H9 (cell line): ENCODE measurements at regions not wholly inside any gene's neighbourhood (a gene's known extent, or its start where the extent isn't known, plus 50 kb on each side); places are given as distances from the start of the nearest gene placed in this dataset.

Experiments used
- DNase-seq: peaks from one replicate; pipeline ENCODE4 v3.0.0-alpha.2; 2017
- H2AFZ ChIP-seq: one replicate; pipeline ENCODE4 v1.6.1; 2013; ENCODE audit warnings: mild to moderate bottlenecking, low read length, control low read depth, moderate library complexity
- H2AK5ac ChIP-seq: 2 replicates; pipeline ENCODE4 v1.6.1; 2013; ENCODE audit warnings: low read length, control low read depth, mixed read lengths; ENCODE audit not compliant: insufficient read length
- H2BK120ac ChIP-seq: one replicate; pipeline ENCODE4 v1.6.1; 2013; ENCODE audit warnings: low read depth, mild to moderate bottlenecking, low read length, control low read depth, inconsistent platforms; ENCODE audit not compliant: poor library complexity, severe bottlenecking
- H2BK12ac ChIP-seq: 2 replicates; pipeline ENCODE4 v1.6.1; 2013; ENCODE audit warnings: low read length, control low read depth, mixed read lengths, low read depth; ENCODE audit not compliant: insufficient read length
- H2BK15ac ChIP-seq: 2 replicates; pipeline ENCODE4 v1.6.1; 2013; ENCODE audit warnings: low read depth, low read length, control low read depth
- H2BK20ac ChIP-seq: one replicate; pipeline ENCODE4 v1.6.1; 2013; ENCODE audit warnings: low read depth, mild to moderate bottlenecking, low read length, control low read depth, inconsistent platforms; ENCODE audit not compliant: poor library complexity, severe bottlenecking
- H2BK5ac ChIP-seq: 2 replicates; pipeline ENCODE4 v1.6.1; 2013; ENCODE audit warnings: low read length, control low read depth, mixed read lengths; ENCODE audit not compliant: insufficient read length
- H3K14ac ChIP-seq: 2 replicates; pipeline ENCODE4 v1.6.1; 2013; ENCODE audit warnings: low read length, control low read depth; ENCODE audit not compliant: insufficient read depth
- H3K18ac ChIP-seq: 2 replicates; pipeline ENCODE4 v1.6.1; 2013; ENCODE audit warnings: low read depth, mild to moderate bottlenecking, mixed read lengths, low read length, control low read depth; ENCODE audit not compliant: insufficient read length
- H3K23ac ChIP-seq: 2 replicates; pipeline ENCODE4 v1.6.1; 2013; ENCODE audit warnings: low read length, control low read depth, mixed read lengths, low read depth; ENCODE audit not compliant: insufficient read length
- H3K23me2 ChIP-seq: 2 replicates; pipeline ENCODE4 v1.6.1; 2013; ENCODE audit warnings: low read depth, mild to moderate bottlenecking, mixed read lengths, low read length, control low read depth; ENCODE audit not compliant: insufficient read length, poor library complexity, severe bottlenecking
- H3K27ac ChIP-seq: 2 replicates; pipeline ENCODE4 v1.5.1; 2013; ENCODE audit warnings: low read length, control low read depth, mixed read lengths, low read depth; ENCODE audit not compliant: insufficient read length
- H3K27me3 ChIP-seq: 2 replicates; pipeline ENCODE4 v1.6.1; 2013; ENCODE audit warnings: low read length, control low read depth, inconsistent platforms; ENCODE audit not compliant: insufficient read depth
- H3K4ac ChIP-seq: 2 replicates; pipeline ENCODE4 v1.6.1; 2013; ENCODE audit warnings: low read depth, mild to moderate bottlenecking, control low read depth, inconsistent platforms, low read length, moderate library complexity
- H3K4me1 ChIP-seq: 2 replicates; pipeline ENCODE4 v1.6.1; 2013; ENCODE audit warnings: low read length, control low read depth, inconsistent platforms; ENCODE audit not compliant: insufficient read depth
- H3K4me2 ChIP-seq: 2 replicates; pipeline ENCODE4 v1.6.1; 2013; ENCODE audit warnings: low read length, control low read depth, mixed read lengths; ENCODE audit not compliant: insufficient read length, insufficient read depth
- H3K56ac ChIP-seq: 2 replicates; pipeline ENCODE4 v1.6.1; 2013; ENCODE audit warnings: low read depth, mild to moderate bottlenecking, mixed read lengths, low read length, control low read depth; ENCODE audit not compliant: insufficient read length
- H3K79me1 ChIP-seq: 2 replicates; pipeline ENCODE4 v1.6.1; 2013; ENCODE audit warnings: low read depth, mild to moderate bottlenecking, moderate library complexity, low read length, control low read depth, inconsistent platforms; ENCODE audit not compliant: insufficient read depth, poor library complexity, severe bottlenecking
- H3K79me2 ChIP-seq: 2 replicates; pipeline ENCODE4 v1.6.1; 2013; ENCODE audit warnings: low read length, control low read depth, inconsistent platforms; ENCODE audit not compliant: insufficient read depth
- H3K9ac ChIP-seq: 2 replicates; pipeline ENCODE4 v1.6.1; 2013; ENCODE audit warnings: low read length, control low read depth, mixed read lengths; ENCODE audit not compliant: insufficient read length; ENCODE audit errors: extremely low read depth
- H3K9me3 ChIP-seq: one replicate; pipeline ENCODE4 v1.6.1; 2013; ENCODE audit warnings: low read depth, low read length, inconsistent platforms; ENCODE audit not compliant: control insufficient read depth
- H3T11ph ChIP-seq: one replicate; pipeline ENCODE4 v1.6.1; 2013; ENCODE audit warnings: mild to moderate bottlenecking, low read length, control low read depth, inconsistent platforms
- H4K20me1 ChIP-seq: one replicate; pipeline ENCODE4 v1.6.1; 2013; ENCODE audit not compliant: control insufficient read depth, insufficient read length, insufficient read depth
- H4K5ac ChIP-seq: 2 replicates; pipeline ENCODE4 v1.6.1; 2013; ENCODE audit warnings: low read depth, mild to moderate bottlenecking, mixed read lengths, low read length, control low read depth; ENCODE audit not compliant: insufficient read length
- H4K8ac ChIP-seq: replicated peaks from 2 replicates; pipeline ENCODE4 v1.6.1; 2013; ENCODE audit warnings: low read length, control low read depth, mixed read lengths, low read depth; ENCODE audit not compliant: insufficient read length
- H4K91ac ChIP-seq: 2 replicates; pipeline ENCODE4 v1.6.1; 2013; ENCODE audit warnings: low read depth, mild to moderate bottlenecking, moderate library complexity, mixed read lengths, low read length, control low read depth; ENCODE audit not compliant: insufficient read length
- H3K27ac Mint-ChIP-seq, 3 experiments: 2 replicates in 2 of 3; 3 replicates in 1 of 3; pipeline ENCODE4 v1.8.0; 2020 to 2021; ENCODE audit warnings: mixed read lengths in 3 of 3, mild to moderate bottlenecking in 1 of 3, moderate library complexity in 1 of 3
- H3K27me3 Mint-ChIP-seq: 2 replicates; pipeline ENCODE4 v1.8.0; 2021; ENCODE audit warnings: low read depth, mild to moderate bottlenecking, moderate library complexity, mixed read lengths
- H3K36me3 Mint-ChIP-seq, 3 experiments: 2 replicates in 2 of 3; 3 replicates in 1 of 3; pipeline ENCODE4 v1.8.0; 2020 to 2021; ENCODE audit warnings: low read depth in 3 of 3, mixed read lengths in 3 of 3; ENCODE audit not compliant: insufficient read depth in 1 of 3
- H3K4me1 Mint-ChIP-seq, 2 experiments: 2 replicates each; pipeline ENCODE4 v1.8.0; 2020; ENCODE audit warnings: mixed read lengths in 2 of 2
- H3K4me3 Mint-ChIP-seq, 2 experiments: 2 replicates in 1 of 2; 3 replicates in 1 of 2; pipeline ENCODE4 v1.8.0; 2020 to 2021; ENCODE audit warnings: mild to moderate bottlenecking in 2 of 2, mixed read lengths in 2 of 2, moderate library complexity in 1 of 2
- H3K9me3 Mint-ChIP-seq, 2 experiments: 2 replicates in 1 of 2; 3 replicates in 1 of 2; pipeline ENCODE4 v1.8.0; 2020; ENCODE audit warnings: mild to moderate bottlenecking in 2 of 2, mixed read lengths in 2 of 2, moderate library complexity in 1 of 2
- WGBS: extraction: QIAGEN DNeasy Blood & Tissue Kit; methylation state at CpG from one replicate; pipeline ENCODE4 v1.1.7; 2013; ENCODE audit warnings: missing lambda C conversion rate, low lambda C conversion rate, mixed read lengths; ENCODE audit not compliant: insufficient read length; ENCODE audit errors: extremely low coverage; 5-methylcytosine and 5-hydroxymethylcytosine counted together
- TF ChIP-seq, protein P1 (sequence below): fragments of 200-600 bp; sonication (generic); conservative IDR thresholded peaks from 3 replicates; pipeline ENCODE4 v1.8.0; 2021; ENCODE audit warnings: antibody characterized with exemption, mild to moderate bottlenecking

DNA sequence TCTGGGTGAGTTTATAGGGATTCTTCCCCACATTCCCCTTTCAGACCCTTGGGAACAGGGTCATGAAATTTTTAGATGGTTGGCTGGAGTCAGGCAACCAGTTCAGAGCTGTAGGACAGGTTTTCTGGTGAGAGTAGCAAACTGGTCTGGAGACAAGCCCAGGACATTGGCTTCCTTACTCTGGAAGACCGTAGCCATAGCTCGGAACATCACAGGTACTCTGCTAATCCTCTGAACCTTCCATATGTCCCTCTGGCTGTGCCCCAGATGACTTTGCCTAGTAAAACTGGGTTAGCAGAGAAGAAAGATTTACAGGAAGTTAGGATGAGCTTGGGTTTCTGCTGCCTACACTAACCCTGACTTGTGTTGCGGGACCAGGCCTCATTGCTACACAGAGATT lies 104.5 kb upstream of the MKLN1 start:
- no peak overlapping the region for H4K5ac ChIP-seq
- peaks cover 2% of the 10 kb centered on the region; the same call in 1 of the 2 replicates for H3K27me3 Mint-ChIP-seq
- H2BK120ac ChIP-seq, result no peak overlapping the region
- no peak overlapping the region for H3K23ac ChIP-seq
- H3K9me3 ChIP-seq, result no peaks in the 10 kb centered on the region
- H3K56ac ChIP-seq, result no peak overlapping the region
- H4K20me1 ChIP-seq, result no peaks in the 10 kb centered on the region
- peaks cover 28 to 34% of the 10 kb centered on the region in 2 experiments for H3K4me1 Mint-ChIP-seq
- H3K4me3 Mint-ChIP-seq, result no peak overlapping the region; a peak in 1 of 5 replicates
- no peak overlapping the region for H3K4me2 ChIP-seq
- no peak overlapping the region for H2BK15ac ChIP-seq
- no peak overlapping the region for H2BK5ac ChIP-seq
- no peak overlapping the region for H3T11ph ChIP-seq
- H3K27me3 ChIP-seq, result no peaks in the 10 kb centered on the region
- no peak overlapping the region for H3K27ac ChIP-seq
- H3K27ac Mint-ChIP-seq, result no peak overlapping the region
- no peak overlapping the region for H4K91ac ChIP-seq
- WGBS, result no CpG with 5 or more reads among the region's 3 CpGs
- H3K9ac ChIP-seq, result no peak overlapping the region
- peaks cover 2% of the 10 kb centered on the region; the same call in 1 of the 2 replicates for H3K4me1 ChIP-seq
- H2BK20ac ChIP-seq, result no peak overlapping the region
- no peak overlapping the region for H4K8ac ChIP-seq
- H3K14ac ChIP-seq, result no peak overlapping the region
- no peaks in the 10 kb centered on the region for H3K23me2 ChIP-seq
- no peak overlapping the region for H2AFZ ChIP-seq
- DNase-seq, result no peak
- no peak overlapping the region for H2BK12ac ChIP-seq
- no peaks in the 10 kb centered on the region for H3K79me2 ChIP-seq
- TF ChIP-seq, protein P1, sequence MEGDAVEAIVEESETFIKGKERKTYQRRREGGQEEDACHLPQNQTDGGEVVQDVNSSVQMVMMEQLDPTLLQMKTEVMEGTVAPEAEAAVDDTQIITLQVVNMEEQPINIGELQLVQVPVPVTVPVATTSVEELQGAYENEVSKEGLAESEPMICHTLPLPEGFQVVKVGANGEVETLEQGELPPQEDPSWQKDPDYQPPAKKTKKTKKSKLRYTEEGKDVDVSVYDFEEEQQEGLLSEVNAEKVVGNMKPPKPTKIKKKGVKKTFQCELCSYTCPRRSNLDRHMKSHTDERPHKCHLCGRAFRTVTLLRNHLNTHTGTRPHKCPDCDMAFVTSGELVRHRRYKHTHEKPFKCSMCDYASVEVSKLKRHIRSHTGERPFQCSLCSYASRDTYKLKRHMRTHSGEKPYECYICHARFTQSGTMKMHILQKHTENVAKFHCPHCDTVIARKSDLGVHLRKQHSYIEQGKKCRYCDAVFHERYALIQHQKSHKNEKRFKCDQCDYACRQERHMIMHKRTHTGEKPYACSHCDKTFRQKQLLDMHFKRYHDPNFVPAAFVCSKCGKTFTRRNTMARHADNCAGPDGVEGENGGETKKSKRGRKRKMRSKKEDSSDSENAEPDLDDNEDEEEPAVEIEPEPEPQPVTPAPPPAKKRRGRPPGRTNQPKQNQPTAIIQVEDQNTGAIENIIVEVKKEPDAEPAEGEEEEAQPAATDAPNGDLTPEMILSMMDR, result no peak
- no peak overlapping the region for H3K18ac ChIP-seq
- H3K36me3 Mint-ChIP-seq, result peaks cover 0 to 1% (median under 1%) of the 10 kb centered on the region in 3 experiments; a peak in 2 of 7 replicates
- no peak overlapping the region for H3K4ac ChIP-seq
- no peaks in the 10 kb centered on the region for H3K79me1 ChIP-seq
- H2AK5ac ChIP-seq, result no peak overlapping the region
- H3K9me3 Mint-ChIP-seq, result no peaks in the 10 kb centered on the region
